ENCODE measurements at regions not wholly inside any gene's neighbourhood (a gene's known extent, or its start where the extent isn't known, plus 50 kb on each side); places are given as distances from the start of the nearest gene placed in this dataset.

DNA sequence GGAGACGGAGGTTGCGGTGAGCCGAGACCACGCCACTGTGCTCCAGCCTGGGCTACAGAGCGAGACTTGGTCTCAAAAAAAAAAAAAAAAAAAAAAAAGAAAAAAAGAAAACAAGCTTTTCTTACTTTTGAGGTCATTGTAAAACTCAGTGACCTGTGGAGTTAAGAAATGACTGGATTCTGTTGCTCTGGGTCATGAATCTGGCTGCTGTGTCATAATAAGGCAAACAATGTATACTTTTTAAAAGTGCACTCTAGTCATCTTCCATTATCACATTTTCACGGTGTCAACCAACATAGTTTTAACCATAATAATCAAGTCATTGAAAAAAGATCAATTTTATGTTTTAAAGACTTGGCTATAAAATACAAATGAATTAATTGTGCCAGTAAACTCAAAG is 1186.6 kb downstream of the DIAPH3 start:
- TF ChIP-seq CTCF (IDR thresholded peaks at IDR 0.05; ENCODE audit: poor library complexity) (no peak), EZH2 (IDR thresholded peaks at IDR 0.05; ENCODE audit: borderline replicate concordance) (no peak), EZH2phosphoT487 (IDR thresholded peaks at IDR 0.05; ENCODE audit: low read depth, severe bottlenecking, unreplicated experiment) (no peak)

Data from hepatocyte (in vitro differentiated cells).